IMR-90 (cell line): ENCODE measurements at regions not wholly inside any gene's neighbourhood (a gene's known extent, or its start where the extent isn't known, plus 50 kb on each side); places are given as distances from the start of the nearest gene placed in this dataset.

Experiments used
- ATAC-seq: fragments of 200-7000 bp; cut with Tn5 transposase; 2 replicates; pipeline ENCODE4 v1.9.1; 2020; ENCODE audit warnings: low read depth, mild to moderate bottlenecking, moderate library complexity
- BruUV-seq: library from RNA; stranded (reverse); fragments of 400-500 nt; replicated peaks from 2 replicates; lab custom pipeline; 2021; lab: Mats Ljungman, UMichigan
- CTCF ChIA-PET: fragments of 300-600 bp; formaldehyde crosslinking; extraction: SDS; loops from one replicate; lab custom pipeline; 2021; ENCODE audit warnings: antibody characterized with exemption; lab: Yijun Ruan, JAX
- POLR2A ChIA-PET: fragments of 300-600 bp; sonication (Branson Sonifier 250); formaldehyde crosslinking; loops from one replicate; lab custom pipeline; 2022; ENCODE audit warnings: antibody characterized with exemption; ENCODE audit not compliant: unreplicated experiment; lab: Charles Lee
- DNase-seq: peaks from one replicate; pipeline ENCODE4 v3.0.0; 2013
- H2AFZ ChIP-seq: replicated peaks from 2 replicates; pipeline ENCODE3; 2013; ENCODE audit warnings: low read length, mild to moderate bottlenecking; ENCODE audit not compliant: poor library complexity
- H2AK5ac ChIP-seq: 2 replicates; pipeline ENCODE4 v1.6.1; 2013; ENCODE audit warnings: low read depth, low read length, inconsistent platforms
- H2AK9ac ChIP-seq: replicated peaks from 2 replicates; pipeline ENCODE3; 2013; ENCODE audit warnings: mild to moderate bottlenecking, low read depth, low read length, moderate library complexity; ENCODE audit not compliant: poor library complexity
- H2BK120ac ChIP-seq: 2 replicates; pipeline ENCODE4 v1.6.1; 2013; ENCODE audit warnings: low read depth, low read length, inconsistent platforms
- H2BK15ac ChIP-seq: 3 replicates; pipeline ENCODE4 v1.6.1; 2013; ENCODE audit warnings: low read depth, low read length, inconsistent platforms
- H2BK20ac ChIP-seq: 2 replicates; pipeline ENCODE4 v1.6.1; 2013; ENCODE audit warnings: low read depth, mild to moderate bottlenecking, inconsistent platforms, low read length, moderate library complexity
- H2BK5ac ChIP-seq: 2 replicates; pipeline ENCODE4 v1.6.1; 2013; ENCODE audit warnings: mild to moderate bottlenecking, low read depth, low read length, inconsistent platforms; ENCODE audit not compliant: poor library complexity, severe bottlenecking
- H3K14ac ChIP-seq: replicated peaks from 2 replicates; pipeline ENCODE4 v1.6.1; 2013; ENCODE audit warnings: low read depth, low read length, inconsistent platforms
- H3K18ac ChIP-seq: 2 replicates; pipeline ENCODE4 v1.6.1; 2013; ENCODE audit warnings: low read depth, low read length, control low read depth
- H3K23ac ChIP-seq: 2 replicates; pipeline ENCODE4 v1.6.1; 2013; ENCODE audit warnings: low read depth, low read length, inconsistent platforms
- H3K27ac ChIP-seq: 2 replicates; pipeline ENCODE4 v1.5.1; 2013; ENCODE audit warnings: mild to moderate bottlenecking, control low read depth, low read length; ENCODE audit not compliant: insufficient read depth
- H3K27me3 ChIP-seq: 2 replicates; pipeline ENCODE4 v1.6.1; 2013; ENCODE audit warnings: low read length; ENCODE audit not compliant: control insufficient read depth, insufficient read depth
- H3K36me3 ChIP-seq: 2 replicates; pipeline ENCODE4 v1.6.1; 2013; ENCODE audit warnings: low read length, mixed read lengths; ENCODE audit not compliant: control insufficient read depth, insufficient read depth
- H3K4ac ChIP-seq: 2 replicates; pipeline ENCODE4 v1.6.1; 2013; ENCODE audit warnings: low read depth, low read length, inconsistent platforms
- H3K4me1 ChIP-seq: 2 replicates; pipeline ENCODE4 v1.6.1; 2013; ENCODE audit warnings: low read length, mixed read lengths; ENCODE audit not compliant: control insufficient read depth, insufficient read depth
- H3K4me2 ChIP-seq: 2 replicates; pipeline ENCODE4 v1.6.1; 2013; ENCODE audit warnings: low read depth, mild to moderate bottlenecking, control low read depth, low read length, moderate library complexity
- H3K4me3 ChIP-seq: 2 replicates; pipeline ENCODE4 v1.5.1; 2013; ENCODE audit warnings: low read depth, mild to moderate bottlenecking, control low read depth, low read length, moderate library complexity; ENCODE audit not compliant: insufficient read depth
- H3K56ac ChIP-seq: 2 replicates; pipeline ENCODE4 v1.6.1; 2013; ENCODE audit warnings: low read length, inconsistent platforms; ENCODE audit not compliant: insufficient read depth; ENCODE audit errors: extremely low read depth
- H3K79me1 ChIP-seq, 2 experiments: 2 replicates each; pipeline ENCODE4 v1.6.1; 2013; ENCODE audit warnings: low read length in 2 of 2, inconsistent platforms in 1 of 2, low read depth in 1 of 2
- H3K9ac ChIP-seq: 2 replicates; pipeline ENCODE4 v1.6.1; 2013; ENCODE audit warnings: low read depth, low read length, control low read depth
- H3K9me1 ChIP-seq: 2 replicates; pipeline ENCODE4 v1.6.1; 2013; ENCODE audit warnings: low read length, inconsistent platforms; ENCODE audit not compliant: insufficient read depth
- H3K9me3 ChIP-seq: 2 replicates; pipeline ENCODE4 v1.6.1; 2013; ENCODE audit warnings: low read length; ENCODE audit not compliant: control insufficient read depth, insufficient read depth
- H4K20me1 ChIP-seq: 2 replicates; pipeline ENCODE4 v1.6.1; 2013; ENCODE audit warnings: low read length, inconsistent platforms; ENCODE audit not compliant: insufficient read depth
- H4K5ac ChIP-seq: 2 replicates; pipeline ENCODE4 v1.6.1; 2013; ENCODE audit warnings: mild to moderate bottlenecking, low read depth, low read length, control low read depth
- H4K8ac ChIP-seq, 2 experiments: 2 replicates each; pipeline ENCODE4 v1.6.1; 2013; ENCODE audit warnings: low read depth in 2 of 2, low read length in 2 of 2, control low read depth in 1 of 2, inconsistent platforms in 1 of 2
- H4K91ac ChIP-seq: 2 replicates; pipeline ENCODE4 v1.6.1; 2013; ENCODE audit warnings: low read depth, low read length, inconsistent platforms; ENCODE audit not compliant: insufficient read depth
- BHLHE40 ChIP-seq: fragments of 150-350 bp; IDR thresholded peaks from 2 replicates; pipeline ENCODE4 v1.6.1; 2016; ENCODE audit warnings: mild to moderate bottlenecking, low read depth, low read length
- CEBPB ChIP-seq: IDR thresholded peaks from 2 replicates; pipeline ENCODE4 v1.6.1; 2012; ENCODE audit warnings: low read depth, low read length, improper control_type of control experiment
- CHD1 ChIP-seq: IDR thresholded peaks from 2 replicates; pipeline ENCODE4 v1.6.1; 2012; ENCODE audit warnings: low read depth, low read length, improper control_type of control experiment
- MAZ ChIP-seq: IDR thresholded peaks from 2 replicates; pipeline ENCODE4 v1.6.1; 2012; ENCODE audit warnings: low read depth, mild to moderate bottlenecking, low read length, improper control_type of control experiment, moderate library complexity, borderline replicate concordance
- MXI1 ChIP-seq: IDR thresholded peaks from 2 replicates; pipeline ENCODE4 v1.6.1; 2012; ENCODE audit warnings: low read depth, mild to moderate bottlenecking, low read length, moderate library complexity, borderline replicate concordance
- NFE2L2 ChIP-seq: fragments of 150-350 bp; IDR thresholded peaks from 2 replicates; pipeline ENCODE4 v1.6.1; 2016; ENCODE audit warnings: low read depth, mild to moderate bottlenecking, low read length
- POLR2A ChIP-seq: IDR thresholded peaks from 2 replicates; pipeline ENCODE4 v1.6.1; 2012; ENCODE audit warnings: mild to moderate bottlenecking, low read depth, low read length
- RCOR1 ChIP-seq: IDR thresholded peaks from 2 replicates; pipeline ENCODE4 v1.6.1; 2012; ENCODE audit warnings: mild to moderate bottlenecking, low read length, improper control_type of control experiment; ENCODE audit not compliant: insufficient replicate concordance
- RFX5 ChIP-seq: IDR thresholded peaks from 2 replicates; pipeline ENCODE4 v1.8.0; 2012; ENCODE audit warnings: low read depth, mild to moderate bottlenecking, low read length, moderate library complexity
- SMC3 ChIP-seq: fragments of 150-350 bp; IDR thresholded peaks from 2 replicates; pipeline ENCODE4 v1.6.1; 2016; ENCODE audit warnings: low read depth, mild to moderate bottlenecking, antibody characterized with exemption, low read length, moderate library complexity
- WGBS, 2 experiments: methylation state at CpG; one replicate each; pipeline versions ENCODE4 v1.1.5 to v1.1.7; 2013; ENCODE audit warnings: missing lambda C conversion rate in 2 of 2; ENCODE audit not compliant: insufficient read length in 1 of 2; ENCODE audit errors: extremely low coverage in 2 of 2; 5-methylcytosine and 5-hydroxymethylcytosine counted together
- dilution Hi-C: fragments of 300-500 bp; cut with HindIII; formaldehyde crosslinking; loops from one replicate; pipeline ENCODE4 v1.14.3; 2018; ENCODE audit warnings: low sequenced_read_pairs; ENCODE audit not compliant: unreplicated experiment
- in situ Hi-C: fragments of 300-500 bp; cut with MboI; formaldehyde crosslinking; loops from 3 replicates; pipeline ENCODE4 v1.14.3; 2019; ENCODE audit warnings: low sequenced_read_pairs, inconsistent platforms, mixed read lengths
- intact Hi-C: fragments of 100-400 bp; cut with micrococcal nuclease; formaldehyde crosslinking; loops from 2 replicates; pipeline ENCODE4 v1.10.0; 2022
- TF ChIP-seq, protein P1 (sequence below): fragments of 150-350 bp; IDR thresholded peaks from 2 replicates; pipeline ENCODE4 v1.6.1; 2016; ENCODE audit warnings: low read depth, mild to moderate bottlenecking, low read length, moderate library complexity, borderline replicate concordance
- TF ChIP-seq, protein P2 (sequence below): conservative IDR thresholded peaks from 2 replicates; pipeline ENCODE4 v1.5.1; 2012; ENCODE audit warnings: mild to moderate bottlenecking, low read depth, low read length, improper control_type of control experiment
- TF ChIP-seq, protein P3 (sequence below): fragments of 150-350 bp; IDR thresholded peaks from 2 replicates; pipeline ENCODE4 v1.6.1; 2017; ENCODE audit warnings: mild to moderate bottlenecking, antibody characterized with exemption, low read length, low read depth

- ChIA-PET CTCF (no interaction called here), POLR2A (no interaction called here)
- Histone ChIP-seq H3K27me3 (no peaks in the 10 kb centered on the region), H3K4ac (no peak overlapping the region), H2BK15ac (no peak overlapping the region), H4K8ac (no peak overlapping the region), H3K4me2 (no peak overlapping the region), H3K9me3 (no peaks in the 10 kb centered on the region), H3K36me3 (no peaks in the 10 kb centered on the region), H2AFZ (no peak overlapping the region), H3K9me1 (no peaks in the 10 kb centered on the region), H3K4me3 (no peak overlapping the region), H3K14ac (no peak overlapping the region), H3K23ac (no peak overlapping the region), H3K79me1 (no peaks in the 10 kb centered on the region), H2BK5ac (no peak overlapping the region), H2BK120ac (no peak overlapping the region), H4K20me1 (no peaks in the 10 kb centered on the region), H4K91ac (no peak overlapping the region), H2BK20ac (no peak overlapping the region), H2AK5ac (no peak overlapping the region), H3K9ac (no peak overlapping the region), H3K27ac (no peak overlapping the region), H4K5ac (no peak overlapping the region), H2AK9ac (no peak overlapping the region), H3K18ac (no peak overlapping the region), H3K4me1 (no peaks in the 10 kb centered on the region), H3K56ac (no peak overlapping the region)
- no peak for ATAC-seq
- dilution Hi-C loops (no loop called here), in situ Hi-C loops (no loop called here), intact Hi-C loops (no loop called here)
- BruUV-seq: no TSS peak
- TF ChIP-seq POLR2A: no peak
- TF ChIP-seq SMC3: no peak
- TF ChIP-seq, protein P1, sequence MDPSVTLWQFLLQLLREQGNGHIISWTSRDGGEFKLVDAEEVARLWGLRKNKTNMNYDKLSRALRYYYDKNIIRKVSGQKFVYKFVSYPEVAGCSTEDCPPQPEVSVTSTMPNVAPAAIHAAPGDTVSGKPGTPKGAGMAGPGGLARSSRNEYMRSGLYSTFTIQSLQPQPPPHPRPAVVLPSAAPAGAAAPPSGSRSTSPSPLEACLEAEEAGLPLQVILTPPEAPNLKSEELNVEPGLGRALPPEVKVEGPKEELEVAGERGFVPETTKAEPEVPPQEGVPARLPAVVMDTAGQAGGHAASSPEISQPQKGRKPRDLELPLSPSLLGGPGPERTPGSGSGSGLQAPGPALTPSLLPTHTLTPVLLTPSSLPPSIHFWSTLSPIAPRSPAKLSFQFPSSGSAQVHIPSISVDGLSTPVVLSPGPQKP: no peak
- TF ChIP-seq RFX5: no peak
- TF ChIP-seq, protein P2, sequence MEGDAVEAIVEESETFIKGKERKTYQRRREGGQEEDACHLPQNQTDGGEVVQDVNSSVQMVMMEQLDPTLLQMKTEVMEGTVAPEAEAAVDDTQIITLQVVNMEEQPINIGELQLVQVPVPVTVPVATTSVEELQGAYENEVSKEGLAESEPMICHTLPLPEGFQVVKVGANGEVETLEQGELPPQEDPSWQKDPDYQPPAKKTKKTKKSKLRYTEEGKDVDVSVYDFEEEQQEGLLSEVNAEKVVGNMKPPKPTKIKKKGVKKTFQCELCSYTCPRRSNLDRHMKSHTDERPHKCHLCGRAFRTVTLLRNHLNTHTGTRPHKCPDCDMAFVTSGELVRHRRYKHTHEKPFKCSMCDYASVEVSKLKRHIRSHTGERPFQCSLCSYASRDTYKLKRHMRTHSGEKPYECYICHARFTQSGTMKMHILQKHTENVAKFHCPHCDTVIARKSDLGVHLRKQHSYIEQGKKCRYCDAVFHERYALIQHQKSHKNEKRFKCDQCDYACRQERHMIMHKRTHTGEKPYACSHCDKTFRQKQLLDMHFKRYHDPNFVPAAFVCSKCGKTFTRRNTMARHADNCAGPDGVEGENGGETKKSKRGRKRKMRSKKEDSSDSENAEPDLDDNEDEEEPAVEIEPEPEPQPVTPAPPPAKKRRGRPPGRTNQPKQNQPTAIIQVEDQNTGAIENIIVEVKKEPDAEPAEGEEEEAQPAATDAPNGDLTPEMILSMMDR: no peak
- no peak for TF ChIP-seq RCOR1
- no peak for TF ChIP-seq CEBPB
- TF ChIP-seq, protein P3, sequence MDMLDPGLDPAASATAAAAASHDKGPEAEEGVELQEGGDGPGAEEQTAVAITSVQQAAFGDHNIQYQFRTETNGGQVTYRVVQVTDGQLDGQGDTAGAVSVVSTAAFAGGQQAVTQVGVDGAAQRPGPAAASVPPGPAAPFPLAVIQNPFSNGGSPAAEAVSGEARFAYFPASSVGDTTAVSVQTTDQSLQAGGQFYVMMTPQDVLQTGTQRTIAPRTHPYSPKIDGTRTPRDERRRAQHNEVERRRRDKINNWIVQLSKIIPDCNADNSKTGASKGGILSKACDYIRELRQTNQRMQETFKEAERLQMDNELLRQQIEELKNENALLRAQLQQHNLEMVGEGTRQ: no peak
- no peak for TF ChIP-seq BHLHE40
- TF ChIP-seq NFE2L2: no peak
- no peak for TF ChIP-seq MXI1
- TF ChIP-seq CHD1: no peak
- TF ChIP-seq MAZ: no peak
- no peak for DNase-seq
- no CpG with 5 or more reads among the region's 4 CpGs for WGBS, 2 experiments
These were observed 135.7 kb upstream of the PWP1 start for GRCh38 chr12:107549651-107550480.
